Endothelial cell of umbilical vein (primary cell): ENCODE measurements at regions not wholly inside any gene's neighbourhood (a gene's known extent, or its start where the extent isn't known, plus 50 kb on each side); places are given as distances from the start of the nearest gene placed in this dataset.

Experiments
- BruUV-seq: library from RNA; stranded (reverse); fragments of 400-500 nt; replicated peaks from 2 replicates; lab custom pipeline; 2021; lab: Mats Ljungman, UMichigan
- CTCF ChIA-PET: fragments of 300-600, 350-600 bp; sonication (Branson Sonifier 250); formaldehyde crosslinking; loops from one replicate; lab custom pipeline; 2021; ENCODE audit warnings: antibody characterized with exemption, inconsistent platforms; lab: Charles Lee
- POLR2A ChIA-PET: fragments of 300-600, 350-600 bp; sonication (Branson Sonifier 250); formaldehyde crosslinking; loops from one replicate; lab custom pipeline; 2021; ENCODE audit warnings: antibody characterized with exemption, inconsistent platforms; lab: Charles Lee
- DNase-seq: peaks from one replicate; pipeline ENCODE4 v3.0.0-alpha.2; 2011; ENCODE audit warnings: low read depth, low spot score
- FAIRE-seq: peaks from 2 replicates; lab custom pipeline; 2011; peaks lifted over from hg19 to GRCh38; lab: Jason Lieb, UNC
- H2AFZ ChIP-seq: 2 replicates; pipeline ENCODE4 v1.6.0; 2012; ENCODE audit warnings: low read depth, low read length, control low read depth, inconsistent platforms
- H3K27ac ChIP-seq: 2 replicates; pipeline ENCODE4 v1.5.1; 2011; ENCODE audit warnings: low read depth, mild to moderate bottlenecking, control low read depth, low read length, moderate library complexity; ENCODE audit not compliant: insufficient read depth
- H3K27me3 ChIP-seq, 2 experiments: 2 replicates each; pipeline versions ENCODE4 v1.6.0 to v1.6.1; 2011; ENCODE audit warnings: low read length in 2 of 2, mixed read lengths in 1 of 2; ENCODE audit not compliant: control insufficient read depth in 2 of 2, insufficient read depth in 2 of 2
- H3K36me3 ChIP-seq, 2 experiments: 2 replicates in 1 of 2; 3 replicates in 1 of 2; pipeline ENCODE4 v1.5.1; 2011; ENCODE audit warnings: low read length in 2 of 2, mild to moderate bottlenecking in 1 of 2, moderate library complexity in 1 of 2; ENCODE audit not compliant: control insufficient read depth in 2 of 2, insufficient read depth in 2 of 2; ENCODE audit errors: extremely low read depth in 1 of 2
- H3K4me1 ChIP-seq: 3 replicates; pipeline ENCODE4 v1.5.1; 2011; ENCODE audit warnings: mild to moderate bottlenecking, low read length; ENCODE audit not compliant: control insufficient read depth, insufficient read depth; ENCODE audit errors: extremely low read depth
- H3K4me2 ChIP-seq: 2 replicates; pipeline ENCODE4 v1.6.1; 2011; ENCODE audit warnings: low read length, control low read depth, mixed read lengths; ENCODE audit not compliant: insufficient read depth
- H3K4me3 ChIP-seq, 3 experiments: fragments of 200-600 bp in 1 of 3; sonication (generic), shearing (Covaris generic) in 1 of 3; replicated peaks in 1 of 3; 2 replicates each; pipeline ENCODE4 v1.5.1; 2011 to 2016; ENCODE audit warnings: control low read depth in 3 of 3, low read length in 3 of 3, mild to moderate bottlenecking in 2 of 3, inconsistent platforms in 1 of 3, low read depth in 1 of 3, moderate library complexity in 1 of 3; ENCODE audit not compliant: insufficient read depth in 1 of 3
- H3K79me2 ChIP-seq: 2 replicates; pipeline ENCODE4 v1.6.0; 2012; ENCODE audit warnings: low read length, inconsistent platforms; ENCODE audit not compliant: control insufficient read depth, insufficient read depth
- H3K9ac ChIP-seq: replicated peaks from 2 replicates; pipeline ENCODE3; 2011; ENCODE audit warnings: low read length, control low read depth; ENCODE audit not compliant: insufficient read depth; ENCODE audit errors: extremely low read depth
- H3K9me1 ChIP-seq: replicated peaks from 3 replicates; pipeline ENCODE4 v1.6.0; 2011; ENCODE audit warnings: mild to moderate bottlenecking, low read length; ENCODE audit not compliant: control insufficient read depth, insufficient read depth; ENCODE audit errors: extremely low read depth
- H3K9me3 ChIP-seq: replicated peaks from 2 replicates; pipeline ENCODE4 v1.5.1; 2012; ENCODE audit warnings: low read length, inconsistent platforms; ENCODE audit not compliant: control insufficient read depth, insufficient read depth
- H4K20me1 ChIP-seq: replicated peaks from 2 replicates; pipeline ENCODE3; 2011; ENCODE audit warnings: mild to moderate bottlenecking, low read length; ENCODE audit not compliant: control insufficient read depth, insufficient read depth; ENCODE audit errors: extremely low read depth
- CTCF ChIP-seq, 2 donors: IDR thresholded peaks; 1 replicate in 1 of 2; 2 replicates in 1 of 2; pipeline ENCODE4 v1.5.1; 2011; ENCODE audit warnings: low read length in 2 of 2, mild to moderate bottlenecking in 2 of 2, moderate library complexity in 2 of 2, control low read depth in 1 of 2, inconsistent platforms in 1 of 2, low read depth in 1 of 2; ENCODE audit not compliant: insufficient read depth in 1 of 2; ENCODE audit errors: extremely low read depth in 1 of 2
- EZH2 ChIP-seq: IDR thresholded peaks from 2 replicates; pipeline ENCODE4 v1.6.1; 2012; ENCODE audit warnings: borderline replicate concordance, low read depth, mild to moderate bottlenecking, moderate library complexity, low read length, inconsistent platforms; ENCODE audit not compliant: severe bottlenecking
- FOS ChIP-seq: IDR thresholded peaks from 2 replicates; pipeline ENCODE4 v1.6.1; 2011; ENCODE audit warnings: mild to moderate bottlenecking, low read length, moderate library complexity, borderline replicate concordance; ENCODE audit not compliant: insufficient read depth
- GATA2 ChIP-seq: IDR thresholded peaks from 2 replicates; pipeline ENCODE4 v1.7.0; 2011; ENCODE audit warnings: low read depth, mild to moderate bottlenecking, moderate library complexity, mixed read lengths, low read length; ENCODE audit not compliant: insufficient read length, insufficient read depth
- JUN ChIP-seq: IDR thresholded peaks from 2 replicates; pipeline ENCODE4 v1.6.1; 2011; ENCODE audit warnings: borderline replicate concordance, low read depth; ENCODE audit not compliant: insufficient read length, insufficient read depth
- MAX ChIP-seq: IDR thresholded peaks from 2 replicates; pipeline ENCODE4 v1.6.1; 2011; ENCODE audit not compliant: insufficient read depth, insufficient read length
- MYC ChIP-seq: IDR thresholded peaks from one replicate; pipeline ENCODE4 v1.6.1; 2011; ENCODE audit warnings: mild to moderate bottlenecking, low read depth, low read length
- POLR2A ChIP-seq: IDR thresholded peaks from 2 replicates; pipeline ENCODE4 v1.6.1; 2012; ENCODE audit warnings: low read depth, mild to moderate bottlenecking, control low read depth, low read length
- POLR2AphosphoS5 ChIP-seq: IDR thresholded peaks from 2 replicates; pipeline ENCODE4 v1.6.1; 2012; ENCODE audit warnings: low read depth, mild to moderate bottlenecking, control low read depth, low read length, moderate library complexity; ENCODE audit not compliant: insufficient read depth
- dilution Hi-C: fragments of 300-500 bp; cut with MboI; formaldehyde crosslinking; loops from one replicate; pipeline ENCODE4 v1.15.0; 2019; ENCODE audit warnings: low sequenced_read_pairs; ENCODE audit not compliant: extremely low pct_ligation_motif_present
- intact Hi-C: fragments of 100-400 bp; cut with micrococcal nuclease; formaldehyde crosslinking; loops from one replicate; pipeline ENCODE4 v1.10.0; 2022

GRCh38 chr1:5009376-5010065 lies 355.1 kb downstream of the AJAP1 start:
- TF ChIP-seq GATA2 (no peak), CTCF (IDR thresholded peaks at IDR 0.05; ENCODE audit: extremely low read depth in 1 of 2, insufficient read depth in 1 of 2, low read depth in 1 of 2, low read length in 2 of 2) (no peak), JUN (no peak), EZH2 (no peak), MYC (no peak), MAX (no peak), POLR2AphosphoS5 (no peak), POLR2A (no peak), FOS (no peak)
- Histone ChIP-seq H3K9ac (no peak overlapping the region), H2AFZ (no peak overlapping the region), H3K36me3 (no peaks in the 10 kb centered on the region), H4K20me1 (no peaks in the 10 kb centered on the region), H3K9me1 (no peaks in the 10 kb centered on the region), H3K27ac (no peak overlapping the region), H3K79me2 (no peaks in the 10 kb centered on the region), H3K4me1 (no peaks in the 10 kb centered on the region), H3K4me2 (no peak overlapping the region), H3K9me3 (no peaks in the 10 kb centered on the region), H3K4me3 (no peak overlapping the region), H3K27me3 (no peaks in the 10 kb centered on the region)
- dilution Hi-C loops (no loop called here), intact Hi-C loops (no loop called here)
- POLR2A ChIA-PET, result no interaction called here
- BruUV-seq, result no TSS peak
- DNase-seq, result no peak
- no peak for FAIRE-seq
- CTCF ChIA-PET, result no interaction called here
